HCT116 (cell line): ENCODE measurements at regions not wholly inside any gene's neighbourhood (a gene's known extent, or its start where the extent isn't known, plus 50 kb on each side); places are given as distances from the start of the nearest gene placed in this dataset.

ENCODE experiments used
- ATAC-seq: fragments of 200-7000 bp; cut with Tn5 transposase; 2 replicates; pipeline ENCODE4 v1.9.1; 2020; ENCODE audit warnings: mild to moderate bottlenecking, moderate library complexity
- BruUV-seq: library from RNA; stranded (reverse); fragments of 400-500 nt; replicated peaks from 2 replicates; lab custom pipeline; 2021; lab: Mats Ljungman, UMichigan
- CTCF ChIA-PET: fragments of 300-600 bp; sonication (Branson Sonifier 250); formaldehyde crosslinking; loops from one replicate; lab custom pipeline; 2021; ENCODE audit warnings: antibody characterized with exemption; lab: Charles Lee
- POLR2A ChIA-PET: fragments of 300-600, 350-600 bp; sonication (Branson Sonifier 250); formaldehyde crosslinking; loops from one replicate; lab custom pipeline; 2021; ENCODE audit warnings: antibody characterized with exemption; lab: Charles Lee
- RAD21 ChIA-PET, 2 experiments: fragments of 300-600 bp; sonication (Branson Sonifier 250); formaldehyde crosslinking; loops; one replicate each; lab custom pipeline; 2023; ENCODE audit warnings: low total read pairs in 2 of 2; ENCODE audit not compliant: uncharacterized antibody in 2 of 2, unreplicated experiment in 2 of 2, low non-redundant PET in 1 of 2; lab: Charles Lee
- DNase-seq: peaks from one replicate; pipeline ENCODE4 v3.0.0-alpha.2; 2010; ENCODE audit warnings: low read depth, low spot score
- H2AFZ ChIP-seq: fragments of 200-600 bp; shearing (Covaris generic), sonication (generic); 2 replicates; pipeline ENCODE4 v1.6.1; 2017; ENCODE audit warnings: low read depth, mixed run types, mixed read lengths, antibody characterized with exemption, low read length; ENCODE audit not compliant: poor library complexity, severe bottlenecking
- H3K27ac ChIP-seq: 2 replicates; pipeline ENCODE4 v1.5.1; 2012; ENCODE audit warnings: low read depth, low read length
- H3K27me3 ChIP-seq: fragments of 200-600 bp; sonication (generic); 2 replicates; pipeline ENCODE4 v1.6.1; 2016; ENCODE audit warnings: mixed run types, low read length, mixed read lengths; ENCODE audit not compliant: insufficient read depth
- H3K36me3 ChIP-seq, 2 experiments: fragments of 200-500 bp in 1 of 2; fragments of 200-600 bp in 1 of 2; sonication (Bioruptor generic) in 1 of 2; sonication (generic) in 1 of 2; 2 replicates each; pipeline versions ENCODE4 v1.5.1 to v1.6.1; 2014 to 2016; ENCODE audit warnings: low read length in 2 of 2, inconsistent platforms in 1 of 2, mixed read lengths in 1 of 2, mixed run types in 1 of 2; ENCODE audit not compliant: insufficient read depth in 2 of 2, control insufficient read depth in 1 of 2
- H3K4me1 ChIP-seq, 2 experiments: fragments of 200-600 bp in 1 of 2; sonication (generic) in 1 of 2; 2 replicates each; pipeline versions ENCODE4 v1.5.1 to v1.6.1; 2012 to 2017; ENCODE audit warnings: low read length in 2 of 2, inconsistent platforms in 1 of 2, mild to moderate bottlenecking in 1 of 2, mixed read lengths in 1 of 2, mixed run types in 1 of 2, moderate library complexity in 1 of 2; ENCODE audit not compliant: insufficient read depth in 2 of 2, control insufficient read depth in 1 of 2
- H3K4me2 ChIP-seq: fragments of 200-600 bp; sonication (generic); 2 replicates; pipeline ENCODE4 v1.6.1; 2017; ENCODE audit warnings: mixed run types, low read length, mixed read lengths
- H3K4me3 ChIP-seq, 2 experiments: fragments of 200-600 bp in 1 of 2; sonication (generic) in 1 of 2; replicated peaks in 1 of 2; 2 replicates each; pipeline ENCODE4 v1.5.1; 2011 to 2016; ENCODE audit warnings: low read length in 2 of 2, control low read depth in 1 of 2, low read depth in 1 of 2, mild to moderate bottlenecking in 1 of 2, mixed read lengths in 1 of 2, mixed run types in 1 of 2
- H3K79me2 ChIP-seq: fragments of 200-600 bp; sonication (generic); 2 replicates; pipeline ENCODE4 v1.6.1; 2017; ENCODE audit warnings: mild to moderate bottlenecking, mixed run types, low read length, moderate library complexity, mixed read lengths; ENCODE audit not compliant: insufficient read depth
- H3K9ac ChIP-seq: fragments of 200-600 bp; sonication (generic); 2 replicates; pipeline ENCODE4 v1.6.1; 2016; ENCODE audit warnings: low read length, mixed read lengths
- H3K9me2 ChIP-seq: fragments of 200-600 bp; sonication (generic), shearing (Covaris generic); 2 replicates; pipeline ENCODE4 v1.6.1; 2017; ENCODE audit warnings: mixed run types, mild to moderate bottlenecking, moderate library complexity; ENCODE audit not compliant: insufficient read depth
- H3K9me3 ChIP-seq, 2 experiments: fragments of 200-500 bp in 1 of 2; fragments of 200-600 bp in 1 of 2; sonication (Bioruptor generic) in 1 of 2; sonication (generic) in 1 of 2; 2 replicates each; pipeline ENCODE4 v1.6.1; 2014 to 2017; ENCODE audit warnings: low read length in 2 of 2, mixed read lengths in 2 of 2, inconsistent platforms in 1 of 2, low read depth in 1 of 2, mild to moderate bottlenecking in 1 of 2, mixed run types in 1 of 2, moderate library complexity in 1 of 2; ENCODE audit not compliant: control insufficient read depth in 1 of 2, insufficient read depth in 1 of 2
- H4K20me1 ChIP-seq: fragments of 200-600 bp; sonication (generic), shearing (Covaris generic); 2 replicates; pipeline ENCODE4 v1.6.1; 2017; ENCODE audit warnings: mixed run types, mild to moderate bottlenecking, moderate library complexity; ENCODE audit not compliant: insufficient read depth
- ATF3 ChIP-seq: IDR thresholded peaks from 2 replicates; pipeline ENCODE4 v1.6.1; 2012
- EZH2phosphoT487 ChIP-seq: fragments of 200-600 bp; IDR thresholded peaks from 2 replicates; pipeline ENCODE4 v1.6.1; 2018; ENCODE audit warnings: antibody characterized with exemption, borderline replicate concordance
- FOSL1 ChIP-seq: IDR thresholded peaks from 2 replicates; pipeline ENCODE4 v1.6.1; 2012; ENCODE audit warnings: low read depth
- JUND ChIP-seq: IDR thresholded peaks from 2 replicates; pipeline ENCODE4 v1.6.1; 2012
- RAD21 ChIP-seq: IDR thresholded peaks from 2 replicates; pipeline ENCODE4 v1.6.1; 2012; ENCODE audit warnings: low read depth, mild to moderate bottlenecking
- YY1 ChIP-seq: IDR thresholded peaks from 2 replicates; pipeline ENCODE4 v1.6.1; 2011; ENCODE audit warnings: low read length, low read depth, moderate library complexity, mild to moderate bottlenecking; ENCODE audit not compliant: insufficient replicate concordance; ENCODE audit errors: extremely low read depth
- intact Hi-C: fragments of 100-400 bp; cut with micrococcal nuclease; formaldehyde crosslinking; loops from 2 replicates; pipeline ENCODE4 v1.10.0; 2022
- TF ChIP-seq, protein P1 (sequence below): IDR thresholded peaks from 2 replicates; pipeline ENCODE4 v1.6.1; 2012

GRCh38 chr1:149848340-149849110, 50.8 kb upstream of the BOLA1 start (continued):
- TF ChIP-seq ATF3 (no peak), JUND (peak; percentile 25; the same call in 1 of the 2 replicates), YY1 (no peak)

DNA sequence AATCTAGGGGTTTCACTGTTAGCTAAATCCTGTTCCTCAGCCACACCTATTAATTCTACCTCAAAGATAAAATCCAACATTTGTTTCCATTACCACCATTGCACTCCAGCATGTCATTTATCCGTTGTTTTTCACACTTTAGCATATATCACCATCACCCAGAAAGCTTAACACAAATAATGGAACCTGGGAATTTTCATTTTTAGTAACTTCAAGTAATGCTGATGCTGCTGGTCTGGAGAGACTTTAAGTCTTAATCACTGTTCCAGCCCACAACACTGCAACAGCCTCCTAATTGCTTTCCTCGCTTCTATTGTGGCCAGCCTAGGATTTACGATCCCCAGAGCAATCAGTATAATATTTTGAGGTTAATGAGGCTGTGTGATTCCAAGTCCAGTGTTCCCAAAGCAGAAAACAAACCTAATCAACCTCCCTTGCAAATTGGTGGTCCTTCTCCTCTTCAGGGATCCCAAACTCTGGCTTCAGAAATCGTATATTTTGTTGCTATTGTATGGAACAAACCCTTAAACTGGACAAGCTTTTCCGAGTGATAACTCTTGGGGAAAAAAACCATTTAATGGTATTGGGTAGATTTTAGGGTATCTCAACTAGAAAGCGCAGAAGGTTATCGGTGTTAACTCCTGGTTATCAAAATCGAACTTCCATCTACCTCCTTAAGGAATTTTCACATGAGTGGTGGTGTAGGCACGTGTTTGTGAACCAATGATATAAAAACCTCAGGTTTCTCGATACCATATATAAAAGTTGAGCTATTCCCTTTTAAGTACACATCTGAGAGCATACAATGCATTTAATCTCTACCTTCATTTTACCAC, 50.0 kb upstream of the BOLA1 start:
- no peaks in the 10 kb centered on the region for H3K27me3 ChIP-seq
- intact Hi-C loops = no loop called here
- no TSS peak for BruUV-seq
- peak overlapping the region; percentile 86 for H3K27ac ChIP-seq
- ChIA-PET RAD21 (no interaction called here), CTCF (interaction anchor here (1.2 kb wide), 2 partner anchors 202 to 338 kb away, joined by 3 read pairs; no protein-coding TSS in a partner anchor), POLR2A (interaction anchor here (2.9 kb wide), 1 partner anchor 37 kb away, joined by 37 read pairs; a partner anchor contains a TSS)
- no peaks in the 10 kb centered on the region for H3K9me2 ChIP-seq
- peak overlapping the region; percentile 65 for H3K4me3 ChIP-seq
- DNase-seq = no peak
- H3K79me2 ChIP-seq = peaks cover 57% of the 10 kb centered on the region
- peak overlapping the region; percentile 81 for H3K9ac ChIP-seq
- no peak for ATAC-seq
- H3K4me2 ChIP-seq = peak overlapping the region; percentile 79
- no peaks in the 10 kb centered on the region for H4K20me1 ChIP-seq
- H3K9me3 ChIP-seq = no peaks in the 10 kb centered on the region
- no peak overlapping the region for H2AFZ ChIP-seq
- H3K36me3 ChIP-seq = peaks cover 0 to 3% of the 10 kb centered on the region in 2 experiments; a peak in 2 of 4 replicates
- TF ChIP-seq JUND = peak; percentile 13; the same call in 1 of the 2 replicates
- TF ChIP-seq, protein P1, sequence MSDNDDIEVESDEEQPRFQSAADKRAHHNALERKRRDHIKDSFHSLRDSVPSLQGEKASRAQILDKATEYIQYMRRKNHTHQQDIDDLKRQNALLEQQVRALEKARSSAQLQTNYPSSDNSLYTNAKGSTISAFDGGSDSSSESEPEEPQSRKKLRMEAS = peak; percentile 29; the same call in 1 of the 2 replicates
- TF ChIP-seq RAD21 = 0 out of 2 replicates have a peak, but pooled peaks have one; percentile 4
- 0 out of 2 replicates have a peak, but pooled peaks have one; percentile 8 for TF ChIP-seq FOSL1
- TF ChIP-seq EZH2phosphoT487 = no peak
- H3K4me1 ChIP-seq = peaks cover 36 to 47% of the 10 kb centered on the region in 2 experiments
